ENCODE measurements at regions not wholly inside any gene's neighbourhood (a gene's known extent, or its start where the extent isn't known, plus 50 kb on each side); places are given as distances from the start of the nearest gene placed in this dataset.
"Not testable (repeated sequence)": the region's sequence is repeated elsewhere in the genome, so short reads cannot be mapped to it uniquely, and the experiment has no call there.

- no peak for DNase-seq (ENCODE audit: low spot score)
- Histone ChIP-seq H3K4me3 (no peak overlapping the region), H3K27ac (no peak overlapping the region)
- TF ChIP-seq, protein P1, sequence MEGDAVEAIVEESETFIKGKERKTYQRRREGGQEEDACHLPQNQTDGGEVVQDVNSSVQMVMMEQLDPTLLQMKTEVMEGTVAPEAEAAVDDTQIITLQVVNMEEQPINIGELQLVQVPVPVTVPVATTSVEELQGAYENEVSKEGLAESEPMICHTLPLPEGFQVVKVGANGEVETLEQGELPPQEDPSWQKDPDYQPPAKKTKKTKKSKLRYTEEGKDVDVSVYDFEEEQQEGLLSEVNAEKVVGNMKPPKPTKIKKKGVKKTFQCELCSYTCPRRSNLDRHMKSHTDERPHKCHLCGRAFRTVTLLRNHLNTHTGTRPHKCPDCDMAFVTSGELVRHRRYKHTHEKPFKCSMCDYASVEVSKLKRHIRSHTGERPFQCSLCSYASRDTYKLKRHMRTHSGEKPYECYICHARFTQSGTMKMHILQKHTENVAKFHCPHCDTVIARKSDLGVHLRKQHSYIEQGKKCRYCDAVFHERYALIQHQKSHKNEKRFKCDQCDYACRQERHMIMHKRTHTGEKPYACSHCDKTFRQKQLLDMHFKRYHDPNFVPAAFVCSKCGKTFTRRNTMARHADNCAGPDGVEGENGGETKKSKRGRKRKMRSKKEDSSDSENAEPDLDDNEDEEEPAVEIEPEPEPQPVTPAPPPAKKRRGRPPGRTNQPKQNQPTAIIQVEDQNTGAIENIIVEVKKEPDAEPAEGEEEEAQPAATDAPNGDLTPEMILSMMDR (IDR thresholded peaks at IDR 0.05): no peak
These were observed 340.9 kb upstream of the KLF4 start for GRCh38 chr9:107830479-107830878.

DNA sequence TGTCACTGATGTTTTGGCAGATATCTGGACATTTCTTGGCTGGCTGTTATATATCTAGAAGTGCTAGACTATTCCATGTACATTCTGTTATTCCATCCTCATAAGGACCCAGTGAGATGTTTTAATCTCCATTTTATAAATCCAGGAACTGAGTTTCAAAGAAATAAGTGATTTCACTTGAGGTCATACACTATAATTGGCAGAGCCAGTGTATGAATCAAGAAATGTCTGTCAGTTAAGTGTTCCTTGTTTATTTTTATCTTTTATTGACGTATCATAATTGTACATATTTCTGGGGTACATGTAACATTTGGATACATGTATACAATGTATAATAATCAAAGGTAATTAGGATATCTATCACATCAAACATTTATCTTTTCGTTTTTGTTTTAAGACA lies 338.3 kb upstream of the KLF4 start:
- TF ChIP-seq, protein P1 (IDR thresholded peaks at IDR 0.05): no peak
- Histone ChIP-seq H3K27ac (no peak overlapping the region), H3K4me3 (no peak overlapping the region)
- no peak for DNase-seq (ENCODE audit: low spot score)

DNA sequence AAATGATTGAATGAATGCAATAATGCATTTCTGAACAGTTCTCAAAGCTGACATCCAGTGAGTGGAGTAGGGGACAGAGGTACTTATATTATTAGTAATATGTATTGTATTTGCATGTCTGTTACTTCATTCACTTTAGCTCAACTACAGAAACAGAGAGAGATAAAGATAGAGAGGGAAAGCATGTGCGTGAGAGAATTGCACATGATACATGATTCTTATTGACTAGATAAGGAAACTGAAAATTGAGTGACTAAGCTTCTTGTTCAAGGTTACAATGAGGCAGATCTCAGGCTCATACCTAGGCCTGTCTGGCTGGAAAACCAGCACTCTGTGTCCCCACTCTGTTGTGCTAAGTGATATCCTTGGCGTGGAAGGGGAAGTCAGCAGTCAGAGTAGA lies 337.7 kb upstream of the KLF4 start:
- H3K4me3 ChIP-seq: no peak overlapping the region
- H3K27ac ChIP-seq: no peak overlapping the region
- TF ChIP-seq, protein P1 (IDR thresholded peaks at IDR 0.05): no peak
- no peak for DNase-seq (ENCODE audit: low spot score)

- H3K4me3 ChIP-seq; DNase-seq (ENCODE audit: low spot score); H3K27ac ChIP-seq: not testable (repeated sequence)
These were observed 337.1 kb upstream of the KLF4 start for GRCh38 chr9:107826688-107826983.

- no peak for DNase-seq (ENCODE audit: low spot score)
- H3K27ac ChIP-seq: no peak overlapping the region
- TF ChIP-seq, protein P1 (IDR thresholded peaks at IDR 0.05): no peak
These were observed 335.0 kb upstream of the KLF4 start for GRCh38 chr9:107824556-107824955.

GRCh38 chr9:107819772-107820565 lies 330.4 kb upstream of the KLF4 start:
- no peak for DNase-seq (ENCODE audit: low spot score)
- no peak overlapping the region for H3K4me3 ChIP-seq
- TF ChIP-seq, protein P1 (IDR thresholded peaks at IDR 0.05): no peak
- no peak overlapping the region for H3K27ac ChIP-seq

More at GRCh38 chr9:107824556-107824955, 335.0 kb upstream of the KLF4 start:
- no peak overlapping the region for H3K4me3 ChIP-seq

- H3K4me3 ChIP-seq; DNase-seq (ENCODE audit: low spot score); H3K27ac ChIP-seq: not testable (repeated sequence)
These were observed 328.9 kb upstream of the KLF4 start for GRCh38 chr9:107818503-107818829.

DNA sequence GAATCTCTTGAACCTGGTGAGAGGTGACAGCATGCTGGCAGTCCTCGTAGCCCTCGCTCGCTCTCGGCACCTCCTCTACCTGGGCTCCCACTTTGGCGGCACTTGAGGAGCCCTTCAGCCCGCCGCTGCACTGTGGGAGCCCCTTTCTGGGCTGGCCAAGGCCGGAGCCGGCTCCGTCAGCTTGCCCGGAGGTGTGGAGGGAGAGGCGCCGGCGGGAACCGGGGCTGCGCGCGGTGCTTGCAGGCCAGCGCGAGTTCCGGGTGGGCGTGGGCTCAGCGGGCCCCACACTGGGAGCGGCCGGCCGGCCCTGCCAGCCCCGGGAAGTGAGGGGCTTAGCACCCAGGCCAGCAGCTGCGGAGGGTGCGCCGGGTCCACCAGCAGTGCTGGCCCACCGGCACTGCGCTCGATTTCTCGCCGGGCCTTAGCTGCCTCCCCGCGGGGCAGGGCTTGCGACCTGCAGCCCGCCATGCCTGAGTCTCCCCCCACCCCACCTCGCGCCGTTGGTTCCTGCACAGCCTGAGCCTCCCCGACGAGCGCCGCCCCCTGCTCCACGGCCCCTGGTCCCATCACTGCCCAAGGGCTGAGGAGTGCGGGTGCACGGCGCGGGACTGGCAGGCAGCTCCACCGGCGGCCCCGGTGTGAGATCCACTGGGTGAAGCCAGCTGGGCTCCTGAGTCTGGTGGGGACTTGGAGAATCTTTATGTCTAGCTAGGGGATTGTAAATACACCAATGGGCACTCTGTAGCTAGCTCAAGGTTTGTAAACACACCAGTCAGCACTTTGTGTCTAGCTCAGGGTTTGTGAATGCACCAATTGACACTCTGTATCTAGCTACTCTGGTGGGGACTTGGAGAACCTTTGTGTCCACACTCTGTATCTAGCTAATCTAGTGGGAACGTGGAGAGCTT lies 328.3 kb upstream of the KLF4 start:
- H3K27ac ChIP-seq; DNase-seq (ENCODE audit: low spot score); H3K4me3 ChIP-seq: not testable (repeated sequence)
